GM12892 (cell line): ENCODE measurements at regions not wholly inside any gene's neighbourhood (a gene's known extent, or its start where the extent isn't known, plus 50 kb on each side); places are given as distances from the start of the nearest gene placed in this dataset.

Source experiments
- POLR2A ChIP-seq: IDR thresholded peaks from 2 replicates; pipeline ENCODE4 v1.6.1; 2011; ENCODE audit warnings: low read depth, low read length, control low read depth
- POLR2AphosphoS5 ChIP-seq: IDR thresholded peaks from 2 replicates; pipeline ENCODE4 v1.6.1; 2011; ENCODE audit warnings: low read depth, low read length, control low read depth
- TAF1 ChIP-seq: IDR thresholded peaks from 2 replicates; pipeline ENCODE4 v1.6.1; 2011; ENCODE audit warnings: low read depth, mild to moderate bottlenecking, control low read depth, low read length, borderline replicate concordance

GRCh38 chr4:38512840-38513239 lies 151.2 kb upstream of the KLF3 start:
- TF ChIP-seq POLR2A (no peak), POLR2AphosphoS5 (no peak), TAF1 (no peak)
